OCI-LY7 (cell line): ENCODE measurements at regions not wholly inside any gene's neighbourhood (a gene's known extent, or its start where the extent isn't known, plus 50 kb on each side); places are given as distances from the start of the nearest gene placed in this dataset.

Experiments
- BruUV-seq: library from RNA; stranded (reverse); fragments of 400-500 nt; replicated peaks from 2 replicates; lab custom pipeline; 2021; lab: Mats Ljungman, UMichigan
- CTCF ChIA-PET: fragments of 300-600 bp; sonication (Branson Sonifier 250); formaldehyde crosslinking; loops from one replicate; lab custom pipeline; 2022; ENCODE audit warnings: antibody characterized with exemption; ENCODE audit not compliant: unreplicated experiment; lab: Charles Lee
- POLR2A ChIA-PET: fragments of 300-600 bp; sonication (Branson Sonifier 250); formaldehyde crosslinking; loops from one replicate; lab custom pipeline; 2022; ENCODE audit warnings: antibody characterized with exemption; lab: Charles Lee
- DNase-seq: peaks from one replicate; pipeline ENCODE4 v3.0.0-alpha.2; 2015; ENCODE audit warnings: low spot score
- H2AFZ ChIP-seq: fragments of 200-600 bp; sonication (generic), shearing (Covaris generic); 2 replicates; pipeline ENCODE4 v1.6.1; 2014; ENCODE audit warnings: mild to moderate bottlenecking, antibody characterized with exemption, low read length, moderate library complexity
- H3K27ac ChIP-seq: fragments of 200-600 bp; sonication (generic); 2 replicates; pipeline ENCODE4 v1.5.1; 2014; ENCODE audit warnings: mixed run types, low read depth, mild to moderate bottlenecking, moderate library complexity, low read length, inconsistent platforms; ENCODE audit not compliant: poor library complexity, severe bottlenecking
- H3K36me3 ChIP-seq: fragments of 200-600 bp; sonication (generic); 2 replicates; pipeline ENCODE4 v1.6.1; 2014; ENCODE audit warnings: mild to moderate bottlenecking, antibody characterized with exemption, low read length, moderate library complexity, mixed read lengths; ENCODE audit not compliant: insufficient read depth
- H3K4me1 ChIP-seq: fragments of 200-600 bp; sonication (generic); 2 replicates; pipeline ENCODE4 v1.5.1; 2014; ENCODE audit warnings: mild to moderate bottlenecking, low read length; ENCODE audit not compliant: insufficient read depth, poor library complexity, severe bottlenecking
- H3K4me2 ChIP-seq: fragments of 200-600 bp; sonication (generic); 2 replicates; pipeline ENCODE4 v1.6.1; 2014; ENCODE audit warnings: mild to moderate bottlenecking, low read length
- H3K4me3 ChIP-seq: fragments of 200-600 bp; sonication (generic); 2 replicates; pipeline ENCODE4 v1.5.1; 2014; ENCODE audit warnings: mild to moderate bottlenecking, low read depth, low read length; ENCODE audit not compliant: poor library complexity, severe bottlenecking
- H3K79me2 ChIP-seq: fragments of 200-600 bp; sonication (generic); 2 replicates; pipeline ENCODE4 v1.6.1; 2016; ENCODE audit warnings: low read depth, mild to moderate bottlenecking, low read length, moderate library complexity, mixed read lengths; ENCODE audit not compliant: insufficient read depth
- H3K9me2 ChIP-seq: fragments of 200-600 bp; sonication (generic); 2 replicates; pipeline ENCODE4 v1.6.1; 2016; ENCODE audit warnings: mild to moderate bottlenecking, low read length, mixed read lengths; ENCODE audit not compliant: insufficient read depth
- H3K9me3 ChIP-seq: fragments of 200-600 bp; sonication (generic); 2 replicates; pipeline ENCODE4 v1.6.1; 2014; ENCODE audit warnings: mild to moderate bottlenecking, mixed run types, low read length, mixed read lengths
- H4K20me1 ChIP-seq: fragments of 200-600 bp; sonication (generic); 2 replicates; pipeline ENCODE4 v1.6.1; 2014; ENCODE audit warnings: mild to moderate bottlenecking, antibody characterized with exemption, low read length, moderate library complexity, mixed read lengths; ENCODE audit not compliant: insufficient read depth
- CTCF ChIP-seq: fragments of 200-600 bp; sonication (generic); conservative IDR thresholded peaks from 2 replicates; pipeline ENCODE4 v1.5.1; 2014; ENCODE audit warnings: mild to moderate bottlenecking, antibody characterized with exemption, low read length, moderate library complexity, mixed read lengths
- EZH2phosphoT487 ChIP-seq: fragments of 200-600 bp; sonication (generic); IDR thresholded peaks from 2 replicates; pipeline ENCODE4 v1.6.1; 2018; ENCODE audit warnings: low read depth, borderline replicate concordance, mild to moderate bottlenecking, mixed run types, antibody characterized with exemption, low read length, moderate library complexity, mixed read lengths
- intact Hi-C: fragments of 100-400 bp; cut with micrococcal nuclease; formaldehyde crosslinking; loops from one replicate; pipeline ENCODE4 v1.10.0; 2022; ENCODE audit not compliant: unreplicated experiment

GRCh38 chr2:191543708-191544107 lies 134.2 kb upstream of the NABP1 start:
- POLR2A ChIA-PET: interaction anchor here (0.5 to 0.6 kb wide), 2 partner anchors 20 to 165 kb away, joined by 3 read pairs; no protein-coding TSS in a partner anchor
- H3K9me3 ChIP-seq: no peaks in the 10 kb centered on the region
- no TSS peak for BruUV-seq
- no peak overlapping the region for H3K27ac ChIP-seq
- H3K9me2 ChIP-seq: no peaks in the 10 kb centered on the region
- TF ChIP-seq CTCF: no peak
- no peak for TF ChIP-seq EZH2phosphoT487
- H3K4me1 ChIP-seq: no peaks in the 10 kb centered on the region
- DNase-seq: no peak
- no peak overlapping the region for H3K4me2 ChIP-seq
- no peaks in the 10 kb centered on the region for H3K79me2 ChIP-seq
- H4K20me1 ChIP-seq: no peaks in the 10 kb centered on the region
- intact Hi-C loops: no loop called here
- H2AFZ ChIP-seq: no peak overlapping the region
- H3K36me3 ChIP-seq: no peaks in the 10 kb centered on the region
- no peak overlapping the region for H3K4me3 ChIP-seq
- CTCF ChIA-PET: no interaction called here

- Histone ChIP-seq H3K36me3 (no peaks in the 10 kb centered on the region), H4K20me1 (no peaks in the 10 kb centered on the region), H3K9me3 (no peaks in the 10 kb centered on the region), H3K4me3 (no peak overlapping the region), H3K79me2 (no peaks in the 10 kb centered on the region), H2AFZ (no peak overlapping the region), H3K9me2 (no peaks in the 10 kb centered on the region), H3K27ac (no peak overlapping the region), H3K4me1 (no peaks in the 10 kb centered on the region), H3K4me2 (no peak overlapping the region)
- POLR2A ChIA-PET: interaction anchor here (0.6 kb wide), 2 partner anchors 14 to 164 kb away, joined by 3 to 4 read pairs; no protein-coding TSS in a partner anchor
- TF ChIP-seq CTCF (no peak), EZH2phosphoT487 (no peak)
- BruUV-seq: no TSS peak
- no peak for DNase-seq
- intact Hi-C loops: no loop called here
- CTCF ChIA-PET: no interaction called here
Measured at GRCh38 chr2:191544461-191545062, 133.4 kb upstream of the NABP1 start.

- ChIA-PET CTCF (no interaction called here), POLR2A (interaction anchor here (1.0 kb wide), 1 partner anchor 32 kb away, joined by 3 read pairs; no protein-coding TSS in a partner anchor)
- no TSS peak for BruUV-seq
- no peaks in the 10 kb centered on the region for H3K9me2 ChIP-seq
- no peak overlapping the region for H3K4me3 ChIP-seq
- intact Hi-C loops: no loop called here
- no peaks in the 10 kb centered on the region for H3K79me2 ChIP-seq
- no peak overlapping the region for H3K4me2 ChIP-seq
- TF ChIP-seq EZH2phosphoT487: no peak
- no peak for TF ChIP-seq CTCF
- DNase-seq: no peak
- no peak overlapping the region for H3K27ac ChIP-seq
- no peaks in the 10 kb centered on the region for H4K20me1 ChIP-seq
- H3K36me3 ChIP-seq: no peaks in the 10 kb centered on the region
- no peaks in the 10 kb centered on the region for H3K4me1 ChIP-seq
- H2AFZ ChIP-seq: no peak overlapping the region
- H3K9me3 ChIP-seq: no peaks in the 10 kb centered on the region
Measured at GRCh38 chr2:191545361-191545760, 132.6 kb upstream of the NABP1 start.
